Mesendoderm (in vitro differentiated cells): ENCODE measurements at regions not wholly inside any gene's neighbourhood (a gene's known extent, or its start where the extent isn't known, plus 50 kb on each side); places are given as distances from the start of the nearest gene placed in this dataset.
A peak's percentile ranks its signal among the peaks of the same experiment; 100 is the strongest.

Experiments used
- DNase-seq: peaks from one replicate; pipeline ENCODE4 v3.0.0; 2013
- H2AK5ac ChIP-seq: 2 replicates; pipeline ENCODE4 v1.6.1; 2013; ENCODE audit warnings: low read length, inconsistent platforms
- H2BK120ac ChIP-seq: 2 replicates; pipeline ENCODE4 v1.6.1; 2013; ENCODE audit warnings: low read depth, mild to moderate bottlenecking, low read length, moderate library complexity, mixed read lengths
- H2BK15ac ChIP-seq: replicated peaks from 2 replicates; pipeline ENCODE4 v1.6.1; 2013; ENCODE audit warnings: low read depth, mild to moderate bottlenecking, moderate library complexity
- H2BK5ac ChIP-seq: 2 replicates; pipeline ENCODE4 v1.6.1; 2013; ENCODE audit warnings: low read length, inconsistent platforms
- H3K18ac ChIP-seq: 2 replicates; pipeline ENCODE4 v1.6.1; 2013; ENCODE audit warnings: mild to moderate bottlenecking, low read length, mixed read lengths
- H3K23ac ChIP-seq: one replicate; pipeline ENCODE4 v1.6.1; 2013; ENCODE audit warnings: low read length
- H3K27ac ChIP-seq: 2 replicates; pipeline ENCODE4 v1.5.1; 2013; ENCODE audit warnings: low read depth, mild to moderate bottlenecking, inconsistent platforms, low read length, moderate library complexity
- H3K27me3 ChIP-seq: 2 replicates; pipeline ENCODE4 v1.6.1; 2013; ENCODE audit warnings: low read length, control low read depth, mild to moderate bottlenecking, inconsistent platforms; ENCODE audit not compliant: insufficient read depth, poor library complexity
- H3K36me3 ChIP-seq: 2 replicates; pipeline ENCODE4 v1.6.1; 2013; ENCODE audit warnings: low read length, inconsistent platforms; ENCODE audit not compliant: control insufficient read depth, insufficient read depth
- H3K4ac ChIP-seq: one replicate; pipeline ENCODE4 v1.6.1; 2013; ENCODE audit warnings: low read depth, mild to moderate bottlenecking, low read length, moderate library complexity
- H3K4me1 ChIP-seq: 2 replicates; pipeline ENCODE4 v1.6.1; 2013; ENCODE audit warnings: low read depth, low read length, inconsistent platforms; ENCODE audit not compliant: control insufficient read depth
- H3K4me2 ChIP-seq: 2 replicates; pipeline ENCODE4 v1.6.1; 2013; ENCODE audit warnings: low read length
- H3K4me3 ChIP-seq: 2 replicates; pipeline ENCODE4 v1.5.1; 2013; ENCODE audit warnings: mild to moderate bottlenecking, low read length
- H3K56ac ChIP-seq: one replicate; pipeline ENCODE4 v1.6.1; 2013; ENCODE audit warnings: low read length
- H3K79me1 ChIP-seq: 2 replicates; pipeline ENCODE4 v1.6.1; 2013; ENCODE audit warnings: low read length, inconsistent platforms
- H3K79me2 ChIP-seq: 2 replicates; pipeline ENCODE4 v1.6.1; 2013; ENCODE audit warnings: mild to moderate bottlenecking, low read length; ENCODE audit not compliant: control insufficient read depth, insufficient read depth
- H3K9ac ChIP-seq: 2 replicates; pipeline ENCODE4 v1.6.1; 2013; ENCODE audit warnings: low read length, inconsistent platforms
- H4K5ac ChIP-seq: one replicate; pipeline ENCODE4 v1.6.1; 2013; ENCODE audit warnings: low read length
- H4K8ac ChIP-seq: one replicate; pipeline ENCODE4 v1.6.1; 2013; ENCODE audit warnings: low read depth, mild to moderate bottlenecking, control low read depth, low read length, moderate library complexity
- WGBS: extraction: QIAGEN DNeasy Blood & Tissue Kit; methylation state at CpG from one replicate; pipeline ENCODE4 v1.1.7; 2013; ENCODE audit warnings: low lambda C conversion rate, missing lambda C conversion rate; ENCODE audit not compliant: insufficient coverage; ENCODE audit errors: extremely low coverage; 5-methylcytosine and 5-hydroxymethylcytosine counted together

DNA sequence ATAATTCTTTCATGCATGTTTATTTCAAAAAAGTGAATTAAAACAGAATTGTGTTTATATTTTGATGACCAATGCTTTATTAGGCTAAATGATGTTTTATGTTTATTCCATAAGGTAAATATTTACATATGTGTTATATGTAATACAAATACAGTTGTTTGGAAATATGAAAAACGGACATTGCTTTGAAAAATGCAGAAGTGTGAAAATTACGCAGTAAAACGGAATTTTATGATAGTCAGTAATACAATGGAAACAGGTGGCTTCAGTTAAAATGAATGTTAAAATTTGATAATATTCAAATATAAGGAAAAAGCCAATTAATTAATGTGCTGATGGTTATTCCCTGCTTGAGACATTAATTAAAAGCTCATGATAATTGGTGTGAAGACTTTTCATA, 1633.8 kb downstream of the MAT2B start:
- Histone ChIP-seq H3K4ac (no peak overlapping the region), H3K79me2 (no peaks in the 10 kb centered on the region), H3K4me2 (no peak overlapping the region), H3K18ac (no peak overlapping the region), H3K4me1 (no peaks in the 10 kb centered on the region), H3K27ac (no peak overlapping the region), H2BK15ac (no peak overlapping the region), H4K8ac (no peak overlapping the region), H2BK5ac (no peak overlapping the region), H2BK120ac (no peak overlapping the region), H3K27me3 (no peaks in the 10 kb centered on the region), H3K23ac (no peak overlapping the region), H2AK5ac (no peak overlapping the region), H3K56ac (no peak overlapping the region), H4K5ac (no peak overlapping the region), H3K36me3 (no peaks in the 10 kb centered on the region), H3K79me1 (no peaks in the 10 kb centered on the region), H3K9ac (no peak overlapping the region), H3K4me3 (no peak overlapping the region)
- DNase-seq = no peak
- no CpG with 5 or more reads among the region's 3 CpGs for WGBS

DNA sequence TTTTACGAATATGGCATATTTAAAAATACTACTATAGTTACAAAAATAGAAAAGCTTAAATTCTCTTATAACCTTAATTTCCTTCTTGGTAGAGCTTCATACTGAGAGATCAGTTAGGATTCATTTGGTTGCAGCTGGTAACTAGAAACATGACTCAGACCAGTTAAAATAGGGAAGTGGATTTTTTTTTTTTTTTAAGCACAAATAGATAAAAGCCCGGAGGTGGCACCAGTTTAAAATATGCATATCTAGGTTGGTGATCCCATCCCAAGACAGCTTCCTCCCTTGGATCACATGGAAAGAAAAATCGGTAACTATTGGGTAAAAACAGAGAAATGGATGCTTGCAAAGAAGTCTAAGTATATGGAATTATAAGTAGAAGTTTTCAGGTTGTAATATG, 1634.3 kb downstream of the MAT2B start:
- Histone ChIP-seq H3K4me3 (no peak overlapping the region), H3K18ac (no peak overlapping the region), H2AK5ac (no peak overlapping the region), H3K27ac (no peak overlapping the region), H4K5ac (no peak overlapping the region), H2BK15ac (no peak overlapping the region), H2BK120ac (no peak overlapping the region), H2BK5ac (no peak overlapping the region), H3K79me2 (no peaks in the 10 kb centered on the region), H4K8ac (no peak overlapping the region), H3K4ac (no peak overlapping the region), H3K79me1 (no peaks in the 10 kb centered on the region), H3K23ac (no peak overlapping the region), H3K4me2 (no peak overlapping the region), H3K56ac (no peak overlapping the region), H3K27me3 (no peaks in the 10 kb centered on the region), H3K4me1 (no peaks in the 10 kb centered on the region), H3K36me3 (no peaks in the 10 kb centered on the region), H3K9ac (no peak overlapping the region)
- no CpG with 5 or more reads among the region's 3 CpGs for WGBS
- no peak for DNase-seq

DNA sequence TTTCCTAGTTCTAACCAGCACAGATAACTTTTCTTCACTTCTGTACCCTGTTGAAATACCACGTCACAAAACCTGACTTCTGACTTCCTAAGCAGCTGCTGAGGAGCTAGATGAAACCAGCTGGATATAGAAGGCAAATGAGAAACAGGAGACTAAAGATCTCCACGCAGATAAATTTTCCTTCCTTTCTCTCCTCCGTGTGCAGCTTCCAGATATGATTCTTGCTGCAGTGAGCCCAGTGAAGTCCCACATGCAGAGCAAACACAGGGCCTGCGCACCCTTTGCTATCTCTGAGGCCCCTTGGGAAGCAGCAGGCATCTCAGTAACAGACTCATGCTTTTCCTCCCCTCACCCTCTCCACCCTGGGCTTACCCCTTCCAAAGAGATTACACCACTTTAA, 1638.3 kb downstream of the MAT2B start:
- H3K36me3 ChIP-seq = no peaks in the 10 kb centered on the region
- WGBS = no CpG with 5 or more reads among the region's 4 CpGs
- no peak for DNase-seq
- no peak overlapping the region for H2AK5ac ChIP-seq
- no peak overlapping the region for H3K4me3 ChIP-seq
- H3K79me2 ChIP-seq = no peaks in the 10 kb centered on the region
- no peak overlapping the region for H3K4me2 ChIP-seq
- no peaks in the 10 kb centered on the region for H3K4me1 ChIP-seq
- no peak overlapping the region for H4K8ac ChIP-seq
- no peak overlapping the region for H3K56ac ChIP-seq
- peak overlapping the region; percentile 97 for H2BK120ac ChIP-seq
- peak overlapping the region; percentile 55 for H3K4ac ChIP-seq
- no peaks in the 10 kb centered on the region for H3K79me1 ChIP-seq
- H3K27ac ChIP-seq = no peak overlapping the region
- no peak overlapping the region for H2BK15ac ChIP-seq
- no peaks in the 10 kb centered on the region for H3K27me3 ChIP-seq
- no peak overlapping the region for H2BK5ac ChIP-seq
- H3K9ac ChIP-seq = no peak overlapping the region
- no peak overlapping the region for H3K23ac ChIP-seq
- peak overlapping the region; percentile 68 for H3K18ac ChIP-seq
- H4K5ac ChIP-seq = no peak overlapping the region

- no peaks in the 10 kb centered on the region for H3K79me2 ChIP-seq
- no peak overlapping the region for H2BK15ac ChIP-seq
- no peak overlapping the region for H3K18ac ChIP-seq
- H3K27me3 ChIP-seq = no peaks in the 10 kb centered on the region
- H3K56ac ChIP-seq = no peak overlapping the region
- H2AK5ac ChIP-seq = no peak overlapping the region
- H3K36me3 ChIP-seq = no peaks in the 10 kb centered on the region
- no peak overlapping the region for H3K4me2 ChIP-seq
- H2BK120ac ChIP-seq = no peak overlapping the region
- no peaks in the 10 kb centered on the region for H3K79me1 ChIP-seq
- no peak overlapping the region for H4K8ac ChIP-seq
- no peak overlapping the region for H3K4ac ChIP-seq
- WGBS = no CpG with 5 or more reads among the region's 1 CpG
- H3K4me3 ChIP-seq = no peak overlapping the region
- H3K23ac ChIP-seq = no peak overlapping the region
- H3K27ac ChIP-seq = no peak overlapping the region
- peak; percentile 42 for DNase-seq
- no peak overlapping the region for H2BK5ac ChIP-seq
- H3K4me1 ChIP-seq = no peaks in the 10 kb centered on the region
- H4K5ac ChIP-seq = no peak overlapping the region
- no peak overlapping the region for H3K9ac ChIP-seq
Observed at GRCh38 chr5:165149431-165149830, 1644.0 kb downstream of the MAT2B start.

GRCh38 chr5:165152058-165152457, 1646.6 kb downstream of the MAT2B start:
- Histone ChIP-seq H3K9ac (no peak overlapping the region), H2BK5ac (no peak overlapping the region), H3K4ac (no peak overlapping the region), H2BK120ac (no peak overlapping the region), H2BK15ac (no peak overlapping the region), H3K79me2 (no peaks in the 10 kb centered on the region), H3K27me3 (no peaks in the 10 kb centered on the region), H4K5ac (no peak overlapping the region), H3K36me3 (no peaks in the 10 kb centered on the region), H2AK5ac (no peak overlapping the region), H3K4me2 (no peak overlapping the region), H3K4me3 (no peak overlapping the region), H3K23ac (no peak overlapping the region), H3K79me1 (no peaks in the 10 kb centered on the region), H3K56ac (no peak overlapping the region), H3K27ac (no peak overlapping the region), H4K8ac (no peak overlapping the region), H3K18ac (no peak overlapping the region), H3K4me1 (no peaks in the 10 kb centered on the region)
- no peak for DNase-seq
- WGBS = no CpG with 5 or more reads among the region's 2 CpGs

GRCh38 chr5:165157219-165157618, 1651.8 kb downstream of the MAT2B start:
- H3K4me2 ChIP-seq = no peak overlapping the region
- H3K27me3 ChIP-seq = no peaks in the 10 kb centered on the region
- H2BK5ac ChIP-seq = no peak overlapping the region
- H3K4me1 ChIP-seq = no peaks in the 10 kb centered on the region
- H3K23ac ChIP-seq = no peak overlapping the region
- H3K36me3 ChIP-seq = no peaks in the 10 kb centered on the region
- DNase-seq = no peak
- H3K79me2 ChIP-seq = no peaks in the 10 kb centered on the region
- H3K18ac ChIP-seq = no peak overlapping the region
- H4K8ac ChIP-seq = no peak overlapping the region
- no CpG with 5 or more reads among the region's 1 CpG for WGBS
- H3K79me1 ChIP-seq = no peaks in the 10 kb centered on the region
- no peak overlapping the region for H3K56ac ChIP-seq
- H2BK15ac ChIP-seq = no peak overlapping the region
- H3K4me3 ChIP-seq = no peak overlapping the region
- no peak overlapping the region for H3K9ac ChIP-seq
- H4K5ac ChIP-seq = no peak overlapping the region
- H2AK5ac ChIP-seq = no peak overlapping the region
- no peak overlapping the region for H3K27ac ChIP-seq
- no peak overlapping the region for H3K4ac ChIP-seq
- no peak overlapping the region for H2BK120ac ChIP-seq
